Peyer's patch (tissue), 4 donors: ENCODE measurements at regions not wholly inside any gene's neighbourhood (a gene's known extent, or its start where the extent isn't known, plus 50 kb on each side); places are given as distances from the start of the nearest gene placed in this dataset.

Experiments used
- DNase-seq, 3 donors: peaks; one replicate each; pipeline ENCODE4 v3.0.0-alpha.2; 2017 to 2019
- H3K27ac ChIP-seq, 4 donors: fragments of 200-600 bp; sonication (generic); one replicate each; pipeline ENCODE4 v1.5.1; 2016 to 2019
- H3K27me3 ChIP-seq, 2 donors: fragments of 200-600 bp; sonication (generic); one replicate each; pipeline ENCODE4 v1.5.1; 2019
- H3K36me3 ChIP-seq, 3 donors: fragments of 200-600 bp; sonication (generic); one replicate each; pipeline ENCODE4 v1.5.1; 2016 to 2019
- H3K4me1 ChIP-seq, 4 donors: fragments of 200-600 bp; sonication (generic); one replicate each; pipeline ENCODE4 v1.5.1; 2016 to 2019
- H3K4me3 ChIP-seq, 4 donors: fragments of 200-600 bp; sonication (generic); 1 replicate in 3 of 4; 2 replicates in 1 of 4; pipeline ENCODE4 v1.5.1; 2016 to 2019; ENCODE audit warnings: mild to moderate bottlenecking in 1 of 4
- H3K9me3 ChIP-seq, 4 donors: fragments of 200-600 bp; sonication (generic); one replicate each; pipeline ENCODE4 v1.5.1; 2016 to 2019; ENCODE audit warnings: mild to moderate bottlenecking in 1 of 4
- POLR2A ChIP-seq, 2 donors: fragments of 450-650 bp; IDR thresholded peaks; one replicate each; pipeline ENCODE4 v1.5.1; 2017; ENCODE audit warnings: antibody characterized with exemption in 2 of 2, mild to moderate bottlenecking in 2 of 2, moderate library complexity in 2 of 2
- TF ChIP-seq, protein P1 (sequence below), 6 experiments: fragments of 450-650 bp in 4 of 6; fragments of 200-600 bp in 2 of 6; sonication (generic) in 1 of 6; IDR thresholded peaks; one replicate each; pipeline ENCODE4 v1.5.1; 2017 to 2019; ENCODE audit warnings: antibody characterized with exemption in 6 of 6, mild to moderate bottlenecking in 3 of 6, moderate library complexity in 1 of 6

DNA sequence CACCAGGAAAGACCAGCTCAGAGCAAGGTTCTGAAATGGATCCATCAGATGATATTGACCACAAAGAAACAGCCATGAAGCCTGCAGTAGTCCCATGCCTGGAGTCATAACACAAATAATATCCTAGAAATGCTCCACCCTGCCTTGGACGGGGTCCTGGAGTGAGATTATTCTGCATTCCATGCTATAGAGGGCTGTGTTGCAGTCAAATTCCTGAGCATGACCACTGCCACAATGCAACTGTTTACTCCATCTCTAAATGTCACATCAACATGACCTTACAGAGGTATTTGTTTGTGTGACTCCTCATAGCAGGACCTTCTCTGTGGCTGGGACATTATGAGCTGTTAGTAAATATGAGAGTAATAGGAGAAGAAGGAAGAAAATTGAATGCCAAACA is 257.5 kb upstream of the TCF21 start:
- DNase-seq, result no peak
- TF ChIP-seq, protein P1, sequence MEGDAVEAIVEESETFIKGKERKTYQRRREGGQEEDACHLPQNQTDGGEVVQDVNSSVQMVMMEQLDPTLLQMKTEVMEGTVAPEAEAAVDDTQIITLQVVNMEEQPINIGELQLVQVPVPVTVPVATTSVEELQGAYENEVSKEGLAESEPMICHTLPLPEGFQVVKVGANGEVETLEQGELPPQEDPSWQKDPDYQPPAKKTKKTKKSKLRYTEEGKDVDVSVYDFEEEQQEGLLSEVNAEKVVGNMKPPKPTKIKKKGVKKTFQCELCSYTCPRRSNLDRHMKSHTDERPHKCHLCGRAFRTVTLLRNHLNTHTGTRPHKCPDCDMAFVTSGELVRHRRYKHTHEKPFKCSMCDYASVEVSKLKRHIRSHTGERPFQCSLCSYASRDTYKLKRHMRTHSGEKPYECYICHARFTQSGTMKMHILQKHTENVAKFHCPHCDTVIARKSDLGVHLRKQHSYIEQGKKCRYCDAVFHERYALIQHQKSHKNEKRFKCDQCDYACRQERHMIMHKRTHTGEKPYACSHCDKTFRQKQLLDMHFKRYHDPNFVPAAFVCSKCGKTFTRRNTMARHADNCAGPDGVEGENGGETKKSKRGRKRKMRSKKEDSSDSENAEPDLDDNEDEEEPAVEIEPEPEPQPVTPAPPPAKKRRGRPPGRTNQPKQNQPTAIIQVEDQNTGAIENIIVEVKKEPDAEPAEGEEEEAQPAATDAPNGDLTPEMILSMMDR (IDR thresholded peaks at IDR 0.05), result peak in 1 of 6 experiments; percentile 6
- TF ChIP-seq POLR2A (IDR thresholded peaks at IDR 0.05), result no peak
- no peak overlapping the region for H3K27ac ChIP-seq
- H3K9me3 ChIP-seq, result no peaks in the 10 kb centered on the region
- no peak overlapping the region for H3K4me3 ChIP-seq
- no peaks in the 10 kb centered on the region for H3K4me1 ChIP-seq
- H3K27me3 ChIP-seq, result no peaks in the 10 kb centered on the region
- H3K36me3 ChIP-seq, result no peaks in the 10 kb centered on the region

DNA sequence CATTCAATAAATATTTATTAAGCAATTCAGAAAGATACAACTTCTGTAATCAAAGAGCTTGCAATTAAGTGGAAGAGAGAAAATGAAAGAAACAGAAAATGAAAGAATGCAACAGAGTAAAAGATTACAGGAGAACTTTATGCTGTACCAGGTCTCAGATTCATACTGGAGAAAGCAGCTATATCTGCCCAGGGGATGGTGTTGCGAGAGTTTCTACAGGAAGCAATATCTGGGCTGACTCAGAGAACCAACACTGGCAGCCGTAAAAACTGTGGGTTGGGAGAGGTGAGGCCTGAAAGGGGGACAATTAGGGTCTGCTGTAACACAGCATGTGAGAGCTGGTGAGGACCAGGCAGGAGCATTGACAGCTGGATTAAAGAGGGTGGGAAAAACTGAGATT is 256.7 kb upstream of the TCF21 start:
- Histone ChIP-seq H3K36me3 (no peaks in the 10 kb centered on the region), H3K27ac (peak overlapping the region in 2 of 4 donors; percentile 13 to 23), H3K4me1 (no peaks in the 10 kb centered on the region), H3K9me3 (no peaks in the 10 kb centered on the region), H3K4me3 (no peak overlapping the region), H3K27me3 (no peaks in the 10 kb centered on the region)
- no peak for TF ChIP-seq POLR2A (IDR thresholded peaks at IDR 0.05)
- TF ChIP-seq, protein P1 (IDR thresholded peaks at IDR 0.05), result no peak
- DNase-seq, result no peak

DNA sequence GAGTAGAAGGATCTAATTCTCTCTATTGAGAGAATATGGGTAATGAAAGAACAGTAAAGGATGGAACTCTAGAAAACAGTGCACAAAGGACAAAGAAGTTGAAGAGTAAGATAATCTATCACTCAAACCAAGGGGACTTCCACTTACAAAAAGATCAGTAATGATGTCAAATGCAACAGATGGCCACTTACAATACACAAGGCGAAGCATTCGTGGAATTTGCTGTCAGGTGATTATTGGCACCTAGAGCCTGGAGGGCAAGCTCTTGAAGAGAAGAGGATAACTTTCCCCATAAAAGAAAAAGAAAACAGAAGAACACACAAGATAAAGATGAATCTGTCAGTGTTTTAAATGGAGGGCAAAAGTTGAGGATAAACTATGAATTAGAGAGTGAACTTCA is 256.0 kb upstream of the TCF21 start:
- Histone ChIP-seq H3K27me3 (no peaks in the 10 kb centered on the region), H3K36me3 (no peaks in the 10 kb centered on the region), H3K4me1 (no peaks in the 10 kb centered on the region), H3K4me3 (no peak overlapping the region), H3K27ac (no peak overlapping the region), H3K9me3 (no peaks in the 10 kb centered on the region)
- no peak for TF ChIP-seq POLR2A (IDR thresholded peaks at IDR 0.05)
- TF ChIP-seq, protein P1 (IDR thresholded peaks at IDR 0.05), result no peak
- no peak for DNase-seq

DNA sequence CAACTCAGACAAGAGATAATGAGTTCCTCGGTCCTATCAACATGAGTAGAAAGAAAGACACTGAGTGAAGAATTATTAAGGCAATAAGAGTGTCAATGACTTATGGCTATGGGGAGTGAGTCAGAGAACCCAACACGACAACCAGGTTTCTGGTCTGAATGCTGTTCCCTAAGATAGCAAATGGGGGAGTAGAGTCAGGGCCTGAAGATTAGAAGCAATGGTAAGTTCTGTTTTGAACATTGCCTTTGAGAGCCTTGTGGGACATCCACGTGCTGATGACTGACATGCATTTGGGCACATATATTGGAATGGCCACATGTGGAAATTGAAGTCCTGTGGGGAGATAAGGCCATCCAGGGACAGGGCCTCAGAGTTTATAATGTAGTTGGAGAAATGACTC is 254.4 kb upstream of the TCF21 start:
- no peak for DNase-seq
- TF ChIP-seq, protein P1 (IDR thresholded peaks at IDR 0.05), result no peak
- TF ChIP-seq POLR2A (IDR thresholded peaks at IDR 0.05), result no peak
- no peak overlapping the region for H3K4me3 ChIP-seq
- no peak overlapping the region for H3K27ac ChIP-seq
- no peaks in the 10 kb centered on the region for H3K9me3 ChIP-seq
- H3K27me3 ChIP-seq, result no peaks in the 10 kb centered on the region
- no peaks in the 10 kb centered on the region for H3K4me1 ChIP-seq
- H3K36me3 ChIP-seq, result no peaks in the 10 kb centered on the region

DNA sequence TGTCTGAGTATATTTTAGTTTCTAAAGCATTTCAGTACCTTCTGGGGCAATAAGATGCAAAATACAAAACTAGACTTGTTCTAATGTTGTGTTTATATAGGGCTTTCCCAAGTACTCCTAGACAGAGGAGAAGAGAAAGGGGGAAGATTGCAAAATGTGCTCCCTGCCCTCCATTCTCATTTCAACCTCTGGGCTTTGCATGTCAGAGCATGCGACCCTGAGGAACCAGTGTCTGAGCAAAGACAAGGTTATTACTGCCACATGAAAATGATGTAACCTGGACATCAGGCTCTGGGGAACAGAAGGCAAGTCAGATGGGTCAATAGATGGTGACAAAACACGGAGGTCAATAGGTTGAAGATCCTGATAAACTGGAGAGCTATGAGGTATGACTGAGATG is 253.5 kb upstream of the TCF21 start:
- Histone ChIP-seq H3K4me1 (no peaks in the 10 kb centered on the region), H3K27me3 (no peaks in the 10 kb centered on the region), H3K36me3 (no peaks in the 10 kb centered on the region), H3K9me3 (no peaks in the 10 kb centered on the region), H3K4me3 (no peak overlapping the region), H3K27ac (peak overlapping the region in 1 of 4 donors; percentile 0)
- no peak for DNase-seq
- TF ChIP-seq POLR2A (IDR thresholded peaks at IDR 0.05), result no peak
- TF ChIP-seq, protein P1 (IDR thresholded peaks at IDR 0.05), result no peak

DNA sequence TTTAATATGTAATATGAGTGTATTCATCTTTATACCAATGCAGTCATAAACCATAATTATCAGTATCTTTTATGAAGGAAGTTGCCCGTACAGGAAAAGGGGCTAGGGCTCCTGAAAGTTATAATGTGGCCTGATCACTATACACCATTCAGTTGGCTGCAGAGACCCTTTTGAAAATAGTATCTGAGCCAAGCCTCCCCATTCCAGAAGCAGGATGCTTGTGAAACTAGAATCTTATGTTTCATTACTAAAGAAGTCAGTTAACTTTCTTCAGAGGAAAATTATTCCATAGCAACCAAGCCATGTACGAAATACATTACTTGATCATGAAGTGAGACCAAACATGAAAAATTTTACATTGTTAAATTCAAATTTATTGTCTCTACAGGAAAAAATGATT is 251.5 kb upstream of the TCF21 start:
- H3K27me3 ChIP-seq, result no peaks in the 10 kb centered on the region
- no peaks in the 10 kb centered on the region for H3K4me1 ChIP-seq
- H3K9me3 ChIP-seq, result no peaks in the 10 kb centered on the region
- no peaks in the 10 kb centered on the region for H3K36me3 ChIP-seq
- H3K4me3 ChIP-seq, result no peak overlapping the region
- no peak for DNase-seq
- peak overlapping the region in 1 of 4 donors; percentile 58 for H3K27ac ChIP-seq
- no peak for TF ChIP-seq POLR2A (IDR thresholded peaks at IDR 0.05)
- TF ChIP-seq, protein P1 (IDR thresholded peaks at IDR 0.05), result no peak
